A549 (cell line): ENCODE measurements at regions not wholly inside any gene's neighbourhood (a gene's known extent, or its start where the extent isn't known, plus 50 kb on each side); places are given as distances from the start of the nearest gene placed in this dataset.

Source experiments
- CBX2 ChIP-seq: fragments of 200-600 bp; sonication (generic); IDR thresholded peaks from 2 replicates; pipeline ENCODE4 v1.6.1; 2016; ENCODE audit warnings: low read depth, mild to moderate bottlenecking, borderline replicate concordance
- CHD2 ChIP-seq: fragments of 150-350 bp; IDR thresholded peaks from 2 replicates; pipeline ENCODE4 v1.6.1; 2014; ENCODE audit warnings: low read length; ENCODE audit not compliant: partially characterized antibody
- CTCF ChIP-seq: fragments of >200 bp; sonication (Bioruptor Twin); formaldehyde crosslinking; IDR thresholded peaks from 3 replicates; pipeline ENCODE4 v1.5.1; 2016
- EHMT2 ChIP-seq: fragments of 200-600 bp; sonication (generic); IDR thresholded peaks from 2 replicates; pipeline ENCODE4 v1.6.1; 2016; ENCODE audit warnings: antibody characterized with exemption, low read depth, mild to moderate bottlenecking, moderate library complexity
- EP300 ChIP-seq, 2 experiments: fragments of >200 bp; sonication (Bioruptor Twin); formaldehyde crosslinking; IDR thresholded peaks; 2 replicates in 1 of 2; 3 replicates in 1 of 2; pipeline ENCODE4 v1.6.1; 2016 to 2017
- HDAC2 ChIP-seq: fragments of 200-600 bp; sonication (generic); IDR thresholded peaks from 2 replicates; pipeline ENCODE4 v1.6.1; 2016
- MAFK ChIP-seq: fragments of 450-650 bp; IDR thresholded peaks from 2 replicates; pipeline ENCODE4 v1.6.1; 2014; ENCODE audit not compliant: partially characterized antibody
- MYC ChIP-seq: IDR thresholded peaks from 2 replicates; pipeline ENCODE4 v1.6.1; 2012; ENCODE audit warnings: mild to moderate bottlenecking, inconsistent platforms, low read length, improper control_type of control experiment, borderline replicate concordance
- PHF8 ChIP-seq: fragments of 200-600 bp; sonication (generic); IDR thresholded peaks from 2 replicates; pipeline ENCODE4 v1.6.1; 2016; ENCODE audit warnings: low read depth, mild to moderate bottlenecking, antibody characterized with exemption, moderate library complexity, borderline replicate concordance
- POLR2A ChIP-seq: IDR thresholded peaks from 2 replicates; pipeline ENCODE4 v1.6.1; 2012; ENCODE audit warnings: mild to moderate bottlenecking, low read length
- RAD21 ChIP-seq, 2 experiments: fragments of >200 bp in 1 of 2; sonication (Bioruptor Twin) in 1 of 2; formaldehyde crosslinking in 1 of 2; IDR thresholded peaks in 1 of 2; conservative IDR thresholded peaks in 1 of 2; 2 replicates in 1 of 2; 3 replicates in 1 of 2; pipeline ENCODE4 v1.6.1; 2012 to 2018; ENCODE audit warnings: inconsistent platforms in 1 of 2
- RCOR1 ChIP-seq: fragments of 150-350 bp; IDR thresholded peaks from 2 replicates; pipeline ENCODE4 v1.6.1; 2014; ENCODE audit warnings: antibody characterized with exemption, low read length, low read depth
- SMC3 ChIP-seq: fragments of >200 bp; sonication (Bioruptor Twin); formaldehyde crosslinking; IDR thresholded peaks from 3 replicates; pipeline ENCODE4 v1.6.1; 2018; ENCODE audit warnings: inconsistent platforms
- USF2 ChIP-seq: fragments of 450-650 bp; IDR thresholded peaks from 2 replicates; pipeline ENCODE4 v1.6.1; 2014; ENCODE audit warnings: antibody characterized with exemption

- TF ChIP-seq RAD21 (conservative IDR thresholded peaks at IDR 0.05 in 1 of 2, IDR thresholded peaks at IDR 0.05 in 1 of 2) (no peak), CTCF (no peak), EP300 (IDR thresholded peaks at IDR 0.05) (no peak), PHF8 (no peak), CHD2 (no peak), USF2 (no peak), EHMT2 (no peak), MAFK (no peak), HDAC2 (no peak), CBX2 (no peak), POLR2A (no peak), RCOR1 (no peak), MYC (no peak), SMC3 (no peak)
Observed at GRCh38 chr1:191542444-191542843, 615.8 kb upstream of the RGS18 start.
